ENCODE measurements at regions not wholly inside any gene's neighbourhood (a gene's known extent, or its start where the extent isn't known, plus 50 kb on each side); places are given as distances from the start of the nearest gene placed in this dataset.

DNA sequence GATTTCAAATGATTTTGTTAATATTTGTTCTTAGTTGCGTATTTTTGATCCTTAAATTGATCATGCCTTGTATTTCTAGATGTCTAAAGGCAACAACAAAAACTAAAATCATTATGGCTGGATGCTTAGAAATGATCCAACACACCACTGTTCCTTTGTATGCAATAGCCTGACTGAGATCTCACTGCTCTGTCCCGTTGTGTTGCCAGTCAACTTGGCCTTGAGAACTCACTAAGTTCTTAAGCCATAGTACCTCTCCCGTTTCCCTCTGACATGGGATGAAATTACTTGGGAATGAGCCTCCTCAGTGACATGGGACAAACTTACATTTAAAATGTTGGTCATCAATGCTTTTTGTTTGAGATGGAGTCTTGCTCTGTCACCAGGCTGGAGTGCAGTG is 222.0 kb upstream of the HS6ST1 start:
- DNase-seq, result no peak
- Mint-ChIP-seq H3K4me1 (ENCODE audit: low read depth) (no peaks in the 10 kb centered on the region), H3K9me3 (no peaks in the 10 kb centered on the region), H3K27me3 (ENCODE audit: low read depth) (peaks cover 2% of the 10 kb centered on the region), H3K27ac (no peak overlapping the region), H3K4me3 (no peak overlapping the region), H3K36me3 (ENCODE audit: low read depth) (no peaks in the 10 kb centered on the region)
- CTCF ChIA-PET, result no interaction called here
- intact Hi-C loops (cut with micrococcal nuclease), result no loop called here

DNA sequence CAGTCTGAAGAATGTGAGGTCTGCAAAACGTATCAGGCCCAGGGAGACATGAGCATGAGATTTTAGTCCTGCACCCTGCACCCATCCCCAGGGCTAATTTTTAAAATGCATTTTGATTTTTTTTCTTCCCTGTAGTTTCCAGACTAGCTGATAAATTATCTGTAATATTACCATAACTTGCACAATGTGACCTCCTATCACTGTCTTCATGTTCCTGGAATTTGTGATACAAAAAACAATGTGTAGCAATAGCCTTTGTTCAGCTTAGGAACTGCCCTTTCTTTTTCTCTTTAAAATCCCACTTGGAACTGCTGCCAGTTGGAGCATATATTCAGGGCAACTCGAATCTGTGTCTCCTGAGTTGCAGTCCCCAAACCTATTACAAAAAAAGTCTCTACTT is 222.8 kb upstream of the HS6ST1 start:
- Mint-ChIP-seq H3K27ac (no peak overlapping the region), H3K36me3 (ENCODE audit: low read depth) (no peaks in the 10 kb centered on the region), H3K27me3 (ENCODE audit: low read depth) (no peaks in the 10 kb centered on the region), H3K4me3 (no peak overlapping the region), H3K4me1 (ENCODE audit: low read depth) (no peaks in the 10 kb centered on the region), H3K9me3 (no peaks in the 10 kb centered on the region)
- no peak for DNase-seq
- CTCF ChIA-PET, result no interaction called here
- intact Hi-C loops (cut with micrococcal nuclease), result no loop called here

DNA sequence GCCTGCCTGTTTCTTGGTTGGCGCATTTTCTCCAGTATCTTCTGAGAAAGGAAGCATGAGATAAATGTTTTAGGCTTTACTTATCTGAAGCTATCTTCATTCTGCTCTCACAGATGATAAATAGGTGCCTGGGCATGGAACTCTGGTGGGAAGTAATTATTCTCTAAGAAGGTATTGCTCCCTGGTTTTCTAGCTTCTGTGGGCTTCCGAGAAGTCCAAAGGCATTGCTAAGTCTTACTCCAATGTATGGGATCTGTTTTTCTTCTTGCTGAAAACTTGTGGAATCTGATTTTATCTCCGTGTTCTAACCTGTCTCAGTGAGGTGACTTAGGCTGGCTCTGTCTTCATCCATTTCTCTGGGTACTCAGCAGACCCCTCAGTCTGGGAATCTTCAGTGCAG is 224.4 kb upstream of the HS6ST1 start:
- Mint-ChIP-seq H3K4me1 (ENCODE audit: low read depth) (no peaks in the 10 kb centered on the region), H3K27ac (no peak overlapping the region), H3K27me3 (ENCODE audit: low read depth) (peaks cover 3% of the 10 kb centered on the region), H3K4me3 (no peak overlapping the region), H3K9me3 (no peaks in the 10 kb centered on the region), H3K36me3 (ENCODE audit: low read depth) (no peaks in the 10 kb centered on the region)
- DNase-seq, result no peak
- CTCF ChIA-PET, result no interaction called here
- intact Hi-C loops (cut with micrococcal nuclease), result no loop called here

DNA sequence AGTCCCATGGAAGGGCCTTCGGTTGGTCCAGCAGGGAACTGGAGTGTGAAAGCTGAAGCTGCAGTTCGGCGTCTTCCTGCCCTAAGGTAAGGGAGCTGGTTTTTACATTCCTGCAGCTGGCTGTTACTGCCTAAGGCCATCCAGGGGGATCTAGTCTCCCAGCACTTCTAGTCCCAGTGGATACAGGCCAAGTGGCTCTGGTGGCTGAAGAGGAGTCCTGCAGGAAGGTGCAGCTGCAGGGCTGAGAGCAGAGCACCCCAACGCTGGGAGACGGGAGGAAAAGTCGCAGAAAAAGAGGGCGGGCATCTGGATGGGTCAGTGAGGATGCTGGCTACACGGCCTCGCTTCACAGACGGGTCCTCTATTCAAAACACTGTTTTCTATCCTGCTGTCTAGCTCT is 225.0 kb upstream of the HS6ST1 start:
- Mint-ChIP-seq H3K4me3 (no peak overlapping the region), H3K27ac (no peak overlapping the region), H3K36me3 (ENCODE audit: low read depth) (no peaks in the 10 kb centered on the region), H3K9me3 (no peaks in the 10 kb centered on the region), H3K4me1 (ENCODE audit: low read depth) (no peaks in the 10 kb centered on the region), H3K27me3 (ENCODE audit: low read depth) (peaks cover 3% of the 10 kb centered on the region)
- no peak for DNase-seq
- intact Hi-C loops (cut with micrococcal nuclease), result no loop called here
- CTCF ChIA-PET, result no interaction called here

DNA sequence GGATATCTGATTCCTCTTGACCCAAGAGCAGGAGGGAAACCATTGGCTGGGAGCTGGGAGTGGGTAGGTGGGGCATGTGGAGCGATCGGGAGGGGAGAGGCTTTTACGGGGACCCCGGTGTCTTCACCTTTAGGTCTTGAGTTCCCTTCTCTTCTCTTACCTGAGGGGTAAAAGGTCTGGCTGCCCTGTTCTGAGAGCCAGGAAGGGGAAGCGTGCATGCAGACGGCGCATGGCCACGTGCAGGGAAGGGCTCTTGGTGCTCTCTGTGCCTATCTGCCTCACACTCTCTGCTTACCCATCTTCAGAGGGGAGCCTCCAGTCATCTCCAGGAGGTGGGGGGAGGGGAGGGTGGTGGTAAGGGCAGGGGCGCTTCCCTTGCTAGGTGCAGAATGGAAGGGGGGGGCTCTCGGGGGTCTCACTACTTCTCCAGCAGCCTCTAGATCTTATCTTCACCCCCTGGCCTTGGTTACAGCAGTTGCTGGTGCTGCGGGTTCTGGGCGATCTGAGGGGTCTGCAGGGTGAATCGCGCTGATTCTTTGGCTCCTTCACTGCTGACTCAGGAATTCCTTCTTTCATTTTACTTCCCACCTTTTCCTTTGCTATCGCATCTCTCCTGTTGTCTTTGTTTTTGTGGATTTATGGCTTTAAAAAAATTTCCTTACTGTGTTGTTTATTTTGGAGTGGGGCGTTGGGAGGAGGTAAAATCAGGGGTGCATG is 225.8 kb upstream of the HS6ST1 start:
- Mint-ChIP-seq H3K27ac (no peak overlapping the region), H3K4me3 (no peak overlapping the region), H3K36me3 (ENCODE audit: low read depth) (no peaks in the 10 kb centered on the region), H3K9me3 (no peaks in the 10 kb centered on the region), H3K4me1 (ENCODE audit: low read depth) (no peaks in the 10 kb centered on the region), H3K27me3 (ENCODE audit: low read depth) (peaks cover 3% of the 10 kb centered on the region)
- DNase-seq, result no peak
- CTCF ChIA-PET, result no interaction called here
- intact Hi-C loops (cut with micrococcal nuclease), result no loop called here

DNA sequence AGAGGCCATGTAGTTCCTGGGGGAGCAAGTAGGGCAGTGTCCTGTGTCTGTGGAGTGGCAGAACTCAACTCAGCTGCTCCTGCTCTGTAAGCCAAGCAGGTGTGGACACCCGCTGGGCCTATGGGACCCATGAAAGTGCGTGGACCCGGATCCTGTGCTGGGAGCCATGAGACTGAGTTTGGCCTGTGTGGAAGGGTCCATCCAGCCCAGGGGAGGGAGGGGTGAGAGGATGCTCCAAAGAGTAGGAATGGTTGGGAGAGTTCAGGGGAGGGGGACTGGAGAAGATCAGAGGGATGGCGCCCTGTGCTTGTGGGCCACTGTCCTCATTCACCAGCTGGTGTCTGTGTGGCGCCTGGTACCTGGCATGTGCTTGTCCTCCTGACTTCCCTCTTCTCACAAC is 226.4 kb upstream of the HS6ST1 start:
- Mint-ChIP-seq H3K27me3 (ENCODE audit: low read depth) (peaks cover 3% of the 10 kb centered on the region), H3K9me3 (no peaks in the 10 kb centered on the region), H3K36me3 (ENCODE audit: low read depth) (no peaks in the 10 kb centered on the region), H3K4me1 (ENCODE audit: low read depth) (no peaks in the 10 kb centered on the region), H3K4me3 (no peak overlapping the region), H3K27ac (no peak overlapping the region)
- CTCF ChIA-PET, result no interaction called here
- no peak for DNase-seq
- intact Hi-C loops (cut with micrococcal nuclease), result no loop called here

DNA sequence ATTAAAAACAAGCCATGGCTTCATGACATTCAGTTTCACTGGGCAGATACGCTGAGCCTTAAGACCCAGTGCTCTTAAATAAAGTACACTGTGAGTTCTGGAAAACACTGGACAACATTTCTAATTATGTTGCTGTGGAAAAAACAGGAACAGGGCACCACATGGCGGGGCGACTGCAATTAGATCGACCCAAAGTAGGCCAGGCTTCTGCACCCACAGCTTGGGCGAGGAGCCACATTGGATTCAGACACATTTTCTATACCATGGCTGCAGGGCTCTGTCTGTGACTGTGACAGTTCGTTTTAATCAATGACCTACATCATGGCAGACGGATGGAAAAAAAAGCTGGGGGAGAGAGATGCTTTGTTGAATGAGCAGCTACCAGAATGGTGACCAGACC is 227.2 kb upstream of the HS6ST1 start:
- Mint-ChIP-seq H3K9me3 (no peaks in the 10 kb centered on the region), H3K36me3 (ENCODE audit: low read depth) (no peaks in the 10 kb centered on the region), H3K27ac (no peak overlapping the region), H3K4me3 (no peak overlapping the region), H3K4me1 (ENCODE audit: low read depth) (no peaks in the 10 kb centered on the region), H3K27me3 (ENCODE audit: low read depth) (peaks cover 5% of the 10 kb centered on the region)
- DNase-seq, result no peak
- CTCF ChIA-PET, result no interaction called here
- intact Hi-C loops (cut with micrococcal nuclease), result no loop called here

DNA sequence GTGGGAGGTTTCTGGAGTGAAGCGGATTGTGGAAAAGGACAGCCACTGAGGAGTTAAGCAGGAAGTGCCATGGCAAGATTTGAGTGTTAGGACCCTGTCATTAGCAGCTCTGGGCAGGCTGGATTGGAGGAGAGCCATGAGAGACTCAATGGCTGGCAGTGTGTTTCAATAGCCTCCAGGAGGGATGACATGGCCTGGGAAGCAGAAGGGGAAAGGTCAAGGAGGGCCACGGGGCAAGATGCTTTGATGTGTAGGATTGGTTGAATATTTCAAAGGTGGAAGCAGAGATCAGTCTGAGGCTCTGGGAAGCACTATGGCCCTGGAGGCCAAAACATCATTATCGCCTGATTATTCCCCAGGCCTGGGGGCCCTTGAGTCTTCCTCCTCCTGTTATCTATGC is 229.0 kb upstream of the HS6ST1 start:
- no peaks in the 10 kb centered on the region for H3K36me3 Mint-ChIP-seq (ENCODE audit: low read depth)
- H3K9me3 Mint-ChIP-seq, result no peaks in the 10 kb centered on the region
- CTCF ChIA-PET, result no interaction called here
- H3K4me1 Mint-ChIP-seq (ENCODE audit: low read depth), result no peaks in the 10 kb centered on the region
- H3K27ac Mint-ChIP-seq, result no peak overlapping the region
- no peak for DNase-seq
- no peak overlapping the region for H3K4me3 Mint-ChIP-seq
- intact Hi-C loops (cut with micrococcal nuclease), result no loop called here
- H3K27me3 Mint-ChIP-seq (ENCODE audit: low read depth), result peaks cover 5% of the 10 kb centered on the region

DNA sequence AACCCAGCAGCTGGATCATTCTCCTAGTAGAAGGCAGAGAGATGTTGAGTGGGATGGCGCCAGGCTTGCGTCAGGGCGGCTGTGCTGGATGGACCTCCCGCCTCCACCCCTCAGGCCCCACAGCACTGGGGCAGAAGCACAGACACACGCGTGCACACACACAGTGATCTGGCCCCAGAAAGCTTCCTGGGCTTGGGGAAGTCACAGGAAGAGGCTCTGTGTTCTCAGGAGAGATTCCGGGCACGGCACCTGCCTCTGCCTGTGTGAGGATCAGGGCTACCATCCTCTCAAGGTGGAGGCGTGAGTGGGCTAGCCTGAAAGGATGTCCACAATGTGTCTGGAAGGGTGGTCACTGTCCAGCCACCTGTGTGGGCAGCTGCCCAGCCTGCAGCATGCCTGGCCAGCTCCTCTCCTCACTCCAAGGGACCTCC is 229.8 kb upstream of the HS6ST1 start:
- intact Hi-C loops (cut with micrococcal nuclease), result no loop called here
- Mint-ChIP-seq H3K27ac (no peak overlapping the region), H3K9me3 (no peaks in the 10 kb centered on the region), H3K4me3 (no peak overlapping the region), H3K4me1 (ENCODE audit: low read depth) (no peaks in the 10 kb centered on the region), H3K27me3 (ENCODE audit: low read depth) (peaks cover 5% of the 10 kb centered on the region), H3K36me3 (ENCODE audit: low read depth) (no peaks in the 10 kb centered on the region)
- no peak for DNase-seq
- CTCF ChIA-PET, result no interaction called here

DNA sequence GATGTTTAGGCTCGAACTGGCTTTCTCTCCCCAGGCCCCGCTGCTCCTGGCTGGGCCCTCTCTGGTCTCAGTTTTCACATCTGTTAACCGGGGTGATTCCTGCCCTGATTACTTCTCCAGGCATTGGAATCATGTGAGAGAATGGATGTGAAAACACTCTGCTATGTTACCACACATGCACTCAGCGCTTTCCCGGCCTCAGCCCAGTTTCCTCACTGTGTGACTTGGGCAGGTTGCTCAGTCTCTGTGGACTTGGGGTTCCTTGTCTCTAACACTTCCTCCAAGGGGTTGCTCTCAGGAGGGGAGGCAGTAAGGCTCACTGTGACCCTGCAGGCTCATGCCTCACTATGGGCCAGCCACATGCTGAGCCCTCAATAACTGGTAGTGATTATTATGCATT is 230.4 kb upstream of the HS6ST1 start:
- H3K4me1 Mint-ChIP-seq (ENCODE audit: low read depth), result no peaks in the 10 kb centered on the region
- no peak overlapping the region for H3K27ac Mint-ChIP-seq
- no peaks in the 10 kb centered on the region for H3K36me3 Mint-ChIP-seq (ENCODE audit: low read depth)
- intact Hi-C loops (cut with micrococcal nuclease), result no loop called here
- CTCF ChIA-PET, result no interaction called here
- no peak overlapping the region for H3K4me3 Mint-ChIP-seq
- peaks cover 5% of the 10 kb centered on the region for H3K27me3 Mint-ChIP-seq (ENCODE audit: low read depth)
- DNase-seq, result no peak
- no peaks in the 10 kb centered on the region for H3K9me3 Mint-ChIP-seq

DNA sequence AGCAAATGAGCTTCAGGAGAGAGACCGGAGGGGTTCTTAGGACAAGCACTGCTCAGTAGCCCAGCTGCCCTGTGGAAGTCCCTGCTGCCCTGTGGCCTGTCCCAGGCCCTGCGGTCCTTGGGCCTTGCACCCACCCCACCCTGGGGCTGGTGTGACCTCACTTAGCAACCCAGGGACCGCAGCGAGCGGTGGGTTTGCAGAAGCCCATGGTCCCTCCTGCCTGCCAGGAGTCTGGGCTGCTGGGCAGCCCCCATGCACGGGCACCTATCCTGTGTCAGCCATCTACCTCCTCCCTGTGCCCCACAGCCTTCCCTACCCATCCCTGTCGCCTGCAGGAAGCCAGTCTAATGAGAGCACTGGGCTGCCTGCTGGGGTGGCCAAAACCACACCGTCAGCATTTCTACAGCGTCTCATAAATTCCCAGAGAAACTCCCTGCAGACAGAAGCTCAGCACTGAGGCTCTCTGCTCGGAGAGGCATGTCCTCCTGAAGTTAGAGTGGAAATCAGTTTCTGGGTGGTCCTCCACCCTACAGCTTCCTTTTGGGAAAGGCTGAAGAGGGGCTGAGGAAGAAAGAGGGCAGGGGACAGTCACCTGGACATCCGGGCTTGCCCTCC is 231.1 kb upstream of the HS6ST1 start:
- Mint-ChIP-seq H3K27ac (no peak overlapping the region), H3K9me3 (no peaks in the 10 kb centered on the region), H3K4me3 (no peak overlapping the region), H3K4me1 (ENCODE audit: low read depth) (no peaks in the 10 kb centered on the region), H3K36me3 (ENCODE audit: low read depth) (no peaks in the 10 kb centered on the region), H3K27me3 (ENCODE audit: low read depth) (peaks cover 5% of the 10 kb centered on the region)
- CTCF ChIA-PET, result no interaction called here
- DNase-seq, result no peak
- intact Hi-C loops (cut with micrococcal nuclease), result no loop called here

DNA sequence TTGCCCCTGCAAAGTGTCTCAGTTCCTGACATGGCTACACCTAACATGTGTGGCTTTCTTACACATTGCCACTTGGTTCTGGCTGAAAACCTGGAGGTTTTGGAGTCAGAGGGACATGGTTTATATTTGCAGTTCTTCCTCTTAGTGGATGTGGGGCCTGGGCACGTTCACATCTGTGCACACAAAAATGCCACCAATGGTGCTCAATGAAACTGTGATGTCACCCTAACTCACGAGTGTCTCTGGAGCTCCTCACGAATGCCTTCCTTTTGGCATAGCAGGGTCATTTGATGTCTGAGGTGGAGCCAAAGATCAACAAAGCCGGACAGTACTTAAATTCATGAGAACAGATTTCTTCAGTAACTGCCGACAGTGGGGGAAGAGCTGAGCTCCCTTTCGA is 231.7 kb upstream of the HS6ST1 start:
- H3K27ac Mint-ChIP-seq, result no peak overlapping the region
- no peaks in the 10 kb centered on the region for H3K36me3 Mint-ChIP-seq (ENCODE audit: low read depth)
- CTCF ChIA-PET, result no interaction called here
- no peak for DNase-seq
- peaks cover 5% of the 10 kb centered on the region for H3K27me3 Mint-ChIP-seq (ENCODE audit: low read depth)
- no peaks in the 10 kb centered on the region for H3K4me1 Mint-ChIP-seq (ENCODE audit: low read depth)
- intact Hi-C loops (cut with micrococcal nuclease), result no loop called here
- no peak overlapping the region for H3K4me3 Mint-ChIP-seq
- no peaks in the 10 kb centered on the region for H3K9me3 Mint-ChIP-seq

DNA sequence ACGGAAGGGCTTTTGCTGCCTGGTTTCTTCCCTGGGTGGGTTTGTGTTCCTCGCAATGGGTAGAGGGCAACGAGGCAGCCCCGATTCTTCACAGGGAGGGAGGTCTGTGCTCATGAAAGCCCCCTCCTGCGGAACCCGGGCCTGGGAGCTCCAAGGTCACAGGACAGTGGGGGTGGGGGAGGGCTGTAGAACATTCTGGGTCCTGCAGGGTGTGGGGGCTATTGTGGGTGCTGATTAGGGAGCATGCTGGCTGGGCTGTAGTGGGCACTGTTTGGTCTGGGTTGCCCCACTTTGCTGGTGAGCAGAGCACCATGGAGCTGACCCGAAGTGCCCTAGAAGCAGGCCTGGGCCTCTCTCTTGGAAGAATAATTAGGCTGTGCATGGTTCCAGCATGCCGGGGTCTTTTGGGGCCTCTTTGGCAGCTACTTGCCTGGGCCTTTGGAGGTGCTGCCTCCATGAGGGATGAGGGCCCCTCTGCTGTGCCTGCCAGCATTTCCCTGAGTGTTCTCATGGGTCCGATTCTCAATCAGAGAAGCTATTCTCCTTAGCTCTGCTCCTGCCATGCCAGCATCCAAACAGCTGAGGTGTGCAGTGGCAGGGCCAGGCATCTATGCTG is 232.2 kb upstream of the HS6ST1 start:
- DNase-seq, result no peak
- Mint-ChIP-seq H3K9me3 (no peaks in the 10 kb centered on the region), H3K4me1 (ENCODE audit: low read depth) (no peaks in the 10 kb centered on the region), H3K4me3 (no peak overlapping the region), H3K27ac (no peak overlapping the region), H3K27me3 (ENCODE audit: low read depth) (peaks cover 5% of the 10 kb centered on the region), H3K36me3 (ENCODE audit: low read depth) (no peaks in the 10 kb centered on the region)
- CTCF ChIA-PET, result interaction anchor here (0.6 kb wide), 1 partner anchor 74 kb away, joined by 3 read pairs; no protein-coding TSS in a partner anchor
- intact Hi-C loops (cut with micrococcal nuclease), result no loop called here

Measured in activated naive CD4-positive, alpha-beta T cell treated with anti-CD3 and anti-CD28 coated beads for 36 hours (primary cell).